ENCODE measurements at regions not wholly inside any gene's neighbourhood (a gene's known extent, or its start where the extent isn't known, plus 50 kb on each side); places are given as distances from the start of the nearest gene placed in this dataset.
"Not testable (repeated sequence)": the region's sequence is repeated elsewhere in the genome, so short reads cannot be mapped to it uniquely, and the experiment has no call there.

- intact Hi-C loops (cut with micrococcal nuclease) = no loop called here
These were observed 122.6 kb upstream of the ID4 start for GRCh38 chr6:19714434-19715166.

GRCh38 chr6:19715167-19715551 lies 122.0 kb upstream of the ID4 start:
- intact Hi-C loops (cut with micrococcal nuclease) = no loop called here

GRCh38 chr6:19719691-19720128 lies 117.5 kb upstream of the ID4 start:
- intact Hi-C loops (cut with micrococcal nuclease) = no loop called here

- intact Hi-C loops (cut with micrococcal nuclease) = no loop called here
These were observed 115.3 kb upstream of the ID4 start for GRCh38 chr6:19721766-19722377.

- intact Hi-C loops (cut with micrococcal nuclease) = no loop called here
These were observed 114.2 kb upstream of the ID4 start for GRCh38 chr6:19722999-19723398.

GRCh38 chr6:19723545-19723944 lies 113.6 kb upstream of the ID4 start:
- intact Hi-C loops (cut with micrococcal nuclease) = no loop called here

- intact Hi-C loops (cut with micrococcal nuclease) = not testable (repeated sequence)
These were observed 111.7 kb upstream of the ID4 start for GRCh38 chr6:19725436-19725835.

- intact Hi-C loops (cut with micrococcal nuclease) = no loop called here
These were observed 105.9 kb upstream of the ID4 start for GRCh38 chr6:19731282-19731681.

- intact Hi-C loops (cut with micrococcal nuclease) = no loop called here
These were observed 103.1 kb upstream of the ID4 start for GRCh38 chr6:19734061-19734460.

GRCh38 chr6:19734519-19734918 lies 102.7 kb upstream of the ID4 start:
- intact Hi-C loops (cut with micrococcal nuclease) = no loop called here

GRCh38 chr6:19736066-19736465 lies 101.1 kb upstream of the ID4 start:
- intact Hi-C loops (cut with micrococcal nuclease) = no loop called here

GRCh38 chr6:19738010-19738409 lies 99.2 kb upstream of the ID4 start:
- intact Hi-C loops (cut with micrococcal nuclease) = no loop called here

GRCh38 chr6:19749722-19750121 lies 87.4 kb upstream of the ID4 start:
- intact Hi-C loops (cut with micrococcal nuclease) = no loop called here

- intact Hi-C loops (cut with micrococcal nuclease) = no loop called here
These were observed 84.4 kb upstream of the ID4 start for GRCh38 chr6:19752746-19753145.

GRCh38 chr6:19753826-19754225 lies 83.3 kb upstream of the ID4 start:
- intact Hi-C loops (cut with micrococcal nuclease) = no loop called here

- intact Hi-C loops (cut with micrococcal nuclease) = no loop called here
These were observed 82.5 kb upstream of the ID4 start for GRCh38 chr6:19754686-19755085.

- intact Hi-C loops (cut with micrococcal nuclease) = no loop called here
These were observed 82.0 kb upstream of the ID4 start for GRCh38 chr6:19755181-19755580.

- intact Hi-C loops (cut with micrococcal nuclease) = no loop called here
These were observed 80.1 kb upstream of the ID4 start for GRCh38 chr6:19757036-19757435.

- intact Hi-C loops (cut with micrococcal nuclease) = no loop called here
These were observed 77.9 kb upstream of the ID4 start for GRCh38 chr6:19759117-19759880.

GRCh38 chr6:19761121-19761520 lies 76.0 kb upstream of the ID4 start:
- intact Hi-C loops (cut with micrococcal nuclease) = no loop called here

GRCh38 chr6:19771753-19772336 lies 65.3 kb upstream of the ID4 start:
- intact Hi-C loops (cut with micrococcal nuclease) = no loop called here

- intact Hi-C loops (cut with micrococcal nuclease) = no loop called here
These were observed 64.3 kb upstream of the ID4 start for GRCh38 chr6:19772891-19773290.

Data from T-helper 1 cell treated with Interleukin-12 subunit alpha and Interleukin-12 subunit beta and Interleukin-4 antibody, amounts not matched to agents 30 ng/mL and 1 ng/mL, for 36 hours (primary cell).